H9 (cell line): ENCODE measurements at regions not wholly inside any gene's neighbourhood (a gene's known extent, or its start where the extent isn't known, plus 50 kb on each side); places are given as distances from the start of the nearest gene placed in this dataset.

Experiments used
- DNase-seq: peaks from one replicate; pipeline ENCODE4 v3.0.0-alpha.2; 2017
- H2AFZ ChIP-seq: one replicate; pipeline ENCODE4 v1.6.1; 2013; ENCODE audit warnings: mild to moderate bottlenecking, low read length, control low read depth, moderate library complexity
- H2AK5ac ChIP-seq: 2 replicates; pipeline ENCODE4 v1.6.1; 2013; ENCODE audit warnings: low read length, control low read depth, mixed read lengths; ENCODE audit not compliant: insufficient read length
- H2BK120ac ChIP-seq: one replicate; pipeline ENCODE4 v1.6.1; 2013; ENCODE audit warnings: low read depth, mild to moderate bottlenecking, low read length, control low read depth, inconsistent platforms; ENCODE audit not compliant: poor library complexity, severe bottlenecking
- H2BK12ac ChIP-seq: 2 replicates; pipeline ENCODE4 v1.6.1; 2013; ENCODE audit warnings: low read length, control low read depth, mixed read lengths, low read depth; ENCODE audit not compliant: insufficient read length
- H2BK15ac ChIP-seq: 2 replicates; pipeline ENCODE4 v1.6.1; 2013; ENCODE audit warnings: low read depth, low read length, control low read depth
- H2BK20ac ChIP-seq: one replicate; pipeline ENCODE4 v1.6.1; 2013; ENCODE audit warnings: low read depth, mild to moderate bottlenecking, low read length, control low read depth, inconsistent platforms; ENCODE audit not compliant: poor library complexity, severe bottlenecking
- H2BK5ac ChIP-seq: 2 replicates; pipeline ENCODE4 v1.6.1; 2013; ENCODE audit warnings: low read length, control low read depth, mixed read lengths; ENCODE audit not compliant: insufficient read length
- H3K14ac ChIP-seq: 2 replicates; pipeline ENCODE4 v1.6.1; 2013; ENCODE audit warnings: low read length, control low read depth; ENCODE audit not compliant: insufficient read depth
- H3K18ac ChIP-seq: 2 replicates; pipeline ENCODE4 v1.6.1; 2013; ENCODE audit warnings: low read depth, mild to moderate bottlenecking, mixed read lengths, low read length, control low read depth; ENCODE audit not compliant: insufficient read length
- H3K23ac ChIP-seq: 2 replicates; pipeline ENCODE4 v1.6.1; 2013; ENCODE audit warnings: low read length, control low read depth, mixed read lengths, low read depth; ENCODE audit not compliant: insufficient read length
- H3K23me2 ChIP-seq: 2 replicates; pipeline ENCODE4 v1.6.1; 2013; ENCODE audit warnings: low read depth, mild to moderate bottlenecking, mixed read lengths, low read length, control low read depth; ENCODE audit not compliant: insufficient read length, poor library complexity, severe bottlenecking
- H3K27ac ChIP-seq: 2 replicates; pipeline ENCODE4 v1.5.1; 2013; ENCODE audit warnings: low read length, control low read depth, mixed read lengths, low read depth; ENCODE audit not compliant: insufficient read length
- H3K27me3 ChIP-seq: 2 replicates; pipeline ENCODE4 v1.6.1; 2013; ENCODE audit warnings: low read length, control low read depth, inconsistent platforms; ENCODE audit not compliant: insufficient read depth
- H3K4ac ChIP-seq: 2 replicates; pipeline ENCODE4 v1.6.1; 2013; ENCODE audit warnings: low read depth, mild to moderate bottlenecking, control low read depth, inconsistent platforms, low read length, moderate library complexity
- H3K4me1 ChIP-seq: 2 replicates; pipeline ENCODE4 v1.6.1; 2013; ENCODE audit warnings: low read length, control low read depth, inconsistent platforms; ENCODE audit not compliant: insufficient read depth
- H3K4me2 ChIP-seq: 2 replicates; pipeline ENCODE4 v1.6.1; 2013; ENCODE audit warnings: low read length, control low read depth, mixed read lengths; ENCODE audit not compliant: insufficient read length, insufficient read depth
- H3K56ac ChIP-seq: 2 replicates; pipeline ENCODE4 v1.6.1; 2013; ENCODE audit warnings: low read depth, mild to moderate bottlenecking, mixed read lengths, low read length, control low read depth; ENCODE audit not compliant: insufficient read length
- H3K79me1 ChIP-seq: 2 replicates; pipeline ENCODE4 v1.6.1; 2013; ENCODE audit warnings: low read depth, mild to moderate bottlenecking, moderate library complexity, low read length, control low read depth, inconsistent platforms; ENCODE audit not compliant: insufficient read depth, poor library complexity, severe bottlenecking
- H3K79me2 ChIP-seq: 2 replicates; pipeline ENCODE4 v1.6.1; 2013; ENCODE audit warnings: low read length, control low read depth, inconsistent platforms; ENCODE audit not compliant: insufficient read depth
- H3K9ac ChIP-seq: 2 replicates; pipeline ENCODE4 v1.6.1; 2013; ENCODE audit warnings: low read length, control low read depth, mixed read lengths; ENCODE audit not compliant: insufficient read length; ENCODE audit errors: extremely low read depth
- H3K9me3 ChIP-seq: one replicate; pipeline ENCODE4 v1.6.1; 2013; ENCODE audit warnings: low read depth, low read length, inconsistent platforms; ENCODE audit not compliant: control insufficient read depth
- H3T11ph ChIP-seq: one replicate; pipeline ENCODE4 v1.6.1; 2013; ENCODE audit warnings: mild to moderate bottlenecking, low read length, control low read depth, inconsistent platforms
- H4K20me1 ChIP-seq: one replicate; pipeline ENCODE4 v1.6.1; 2013; ENCODE audit not compliant: control insufficient read depth, insufficient read length, insufficient read depth
- H4K5ac ChIP-seq: 2 replicates; pipeline ENCODE4 v1.6.1; 2013; ENCODE audit warnings: low read depth, mild to moderate bottlenecking, mixed read lengths, low read length, control low read depth; ENCODE audit not compliant: insufficient read length
- H4K8ac ChIP-seq: replicated peaks from 2 replicates; pipeline ENCODE4 v1.6.1; 2013; ENCODE audit warnings: low read length, control low read depth, mixed read lengths, low read depth; ENCODE audit not compliant: insufficient read length
- H4K91ac ChIP-seq: 2 replicates; pipeline ENCODE4 v1.6.1; 2013; ENCODE audit warnings: low read depth, mild to moderate bottlenecking, moderate library complexity, mixed read lengths, low read length, control low read depth; ENCODE audit not compliant: insufficient read length
- H3K27ac Mint-ChIP-seq, 3 experiments: 2 replicates in 2 of 3; 3 replicates in 1 of 3; pipeline ENCODE4 v1.8.0; 2020 to 2021; ENCODE audit warnings: mixed read lengths in 3 of 3, mild to moderate bottlenecking in 1 of 3, moderate library complexity in 1 of 3
- H3K27me3 Mint-ChIP-seq: 2 replicates; pipeline ENCODE4 v1.8.0; 2021; ENCODE audit warnings: low read depth, mild to moderate bottlenecking, moderate library complexity, mixed read lengths
- H3K36me3 Mint-ChIP-seq, 3 experiments: 2 replicates in 2 of 3; 3 replicates in 1 of 3; pipeline ENCODE4 v1.8.0; 2020 to 2021; ENCODE audit warnings: low read depth in 3 of 3, mixed read lengths in 3 of 3; ENCODE audit not compliant: insufficient read depth in 1 of 3
- H3K4me1 Mint-ChIP-seq, 2 experiments: 2 replicates each; pipeline ENCODE4 v1.8.0; 2020; ENCODE audit warnings: mixed read lengths in 2 of 2
- H3K4me3 Mint-ChIP-seq, 2 experiments: 2 replicates in 1 of 2; 3 replicates in 1 of 2; pipeline ENCODE4 v1.8.0; 2020 to 2021; ENCODE audit warnings: mild to moderate bottlenecking in 2 of 2, mixed read lengths in 2 of 2, moderate library complexity in 1 of 2
- H3K9me3 Mint-ChIP-seq, 2 experiments: 2 replicates in 1 of 2; 3 replicates in 1 of 2; pipeline ENCODE4 v1.8.0; 2020; ENCODE audit warnings: mild to moderate bottlenecking in 2 of 2, mixed read lengths in 2 of 2, moderate library complexity in 1 of 2
- WGBS: extraction: QIAGEN DNeasy Blood & Tissue Kit; methylation state at CpG from one replicate; pipeline ENCODE4 v1.1.7; 2013; ENCODE audit warnings: missing lambda C conversion rate, low lambda C conversion rate, mixed read lengths; ENCODE audit not compliant: insufficient read length; ENCODE audit errors: extremely low coverage; 5-methylcytosine and 5-hydroxymethylcytosine counted together
- TF ChIP-seq, protein P1 (sequence below): fragments of 200-600 bp; sonication (generic); conservative IDR thresholded peaks from 3 replicates; pipeline ENCODE4 v1.8.0; 2021; ENCODE audit warnings: antibody characterized with exemption, mild to moderate bottlenecking

DNA sequence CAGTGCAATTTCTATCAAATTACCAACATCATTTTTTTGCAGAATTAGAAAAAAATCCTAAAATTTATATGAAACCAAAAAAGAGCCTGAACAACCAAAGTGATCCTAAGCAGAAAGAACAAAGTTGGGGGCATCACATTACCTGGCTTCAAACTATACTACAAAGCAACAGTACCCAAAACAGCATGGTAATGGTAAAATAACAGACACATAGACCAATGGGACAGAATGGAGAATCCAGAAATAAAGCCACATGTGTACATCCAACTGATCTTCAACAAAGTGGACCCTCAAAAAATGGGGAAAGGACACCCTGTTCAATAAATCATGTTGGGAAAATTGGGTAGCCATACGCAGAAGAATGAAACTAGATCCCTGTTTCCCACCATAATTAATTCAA is 245.7 kb upstream of the CTAGE1 start:
- H3K79me1 ChIP-seq: no peaks in the 10 kb centered on the region
- H3K56ac ChIP-seq: no peak overlapping the region
- H3K4me2 ChIP-seq: no peak overlapping the region
- H2BK120ac ChIP-seq: no peak overlapping the region
- H3K23ac ChIP-seq: no peak overlapping the region
- H3K9me3 Mint-ChIP-seq: peaks cover 42 to 48% of the 10 kb centered on the region in 2 experiments
- H3K4me3 Mint-ChIP-seq: no peak overlapping the region
- H4K91ac ChIP-seq: no peak overlapping the region
- no peak overlapping the region for H3K9ac ChIP-seq
- H3K14ac ChIP-seq: no peak overlapping the region
- no peak overlapping the region for H3K27ac ChIP-seq
- peaks cover 1% of the 10 kb centered on the region; the same call in 1 of the 2 replicates for H3K27me3 Mint-ChIP-seq
- H3K4ac ChIP-seq: no peak overlapping the region
- H3K4me1 Mint-ChIP-seq: no peaks in the 10 kb centered on the region
- H3K27me3 ChIP-seq: no peaks in the 10 kb centered on the region
- no peak overlapping the region for H3T11ph ChIP-seq
- H4K8ac ChIP-seq: no peak overlapping the region
- H2AK5ac ChIP-seq: no peak overlapping the region
- H3K9me3 ChIP-seq: no peaks in the 10 kb centered on the region
- WGBS: no CpG with 5 or more reads among the region's 1 CpG
- no peak overlapping the region for H3K18ac ChIP-seq
- TF ChIP-seq, protein P1, sequence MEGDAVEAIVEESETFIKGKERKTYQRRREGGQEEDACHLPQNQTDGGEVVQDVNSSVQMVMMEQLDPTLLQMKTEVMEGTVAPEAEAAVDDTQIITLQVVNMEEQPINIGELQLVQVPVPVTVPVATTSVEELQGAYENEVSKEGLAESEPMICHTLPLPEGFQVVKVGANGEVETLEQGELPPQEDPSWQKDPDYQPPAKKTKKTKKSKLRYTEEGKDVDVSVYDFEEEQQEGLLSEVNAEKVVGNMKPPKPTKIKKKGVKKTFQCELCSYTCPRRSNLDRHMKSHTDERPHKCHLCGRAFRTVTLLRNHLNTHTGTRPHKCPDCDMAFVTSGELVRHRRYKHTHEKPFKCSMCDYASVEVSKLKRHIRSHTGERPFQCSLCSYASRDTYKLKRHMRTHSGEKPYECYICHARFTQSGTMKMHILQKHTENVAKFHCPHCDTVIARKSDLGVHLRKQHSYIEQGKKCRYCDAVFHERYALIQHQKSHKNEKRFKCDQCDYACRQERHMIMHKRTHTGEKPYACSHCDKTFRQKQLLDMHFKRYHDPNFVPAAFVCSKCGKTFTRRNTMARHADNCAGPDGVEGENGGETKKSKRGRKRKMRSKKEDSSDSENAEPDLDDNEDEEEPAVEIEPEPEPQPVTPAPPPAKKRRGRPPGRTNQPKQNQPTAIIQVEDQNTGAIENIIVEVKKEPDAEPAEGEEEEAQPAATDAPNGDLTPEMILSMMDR: no peak
- no peaks in the 10 kb centered on the region for H3K4me1 ChIP-seq
- H2BK15ac ChIP-seq: no peak overlapping the region
- H4K5ac ChIP-seq: no peak overlapping the region
- no peaks in the 10 kb centered on the region for H3K23me2 ChIP-seq
- H4K20me1 ChIP-seq: no peaks in the 10 kb centered on the region
- no peak overlapping the region for H2BK20ac ChIP-seq
- peaks cover 0 to 14% (median 4%) of the 10 kb centered on the region in 3 experiments; a peak in 2 of 7 replicates for H3K36me3 Mint-ChIP-seq
- H2AFZ ChIP-seq: no peak overlapping the region
- no peak overlapping the region for H2BK12ac ChIP-seq
- no peaks in the 10 kb centered on the region for H3K79me2 ChIP-seq
- no peak for DNase-seq
- no peak overlapping the region for H3K27ac Mint-ChIP-seq
- no peak overlapping the region for H2BK5ac ChIP-seq
